Activated CD4-positive, CD25-positive, alpha-beta regulatory T cell (primary cell): ENCODE measurements at regions not wholly inside any gene's neighbourhood (a gene's known extent, or its start where the extent isn't known, plus 50 kb on each side); places are given as distances from the start of the nearest gene placed in this dataset.
"Not testable (repeated sequence)": the region's sequence is repeated elsewhere in the genome, so short reads cannot be mapped to it uniquely, and the experiment has no call there.

Experiments used
- DNase-seq, 4 experiments: peaks; one replicate each; lab custom pipeline; 2025; lab: John Stamatoyannopoulos, UW

DNA sequence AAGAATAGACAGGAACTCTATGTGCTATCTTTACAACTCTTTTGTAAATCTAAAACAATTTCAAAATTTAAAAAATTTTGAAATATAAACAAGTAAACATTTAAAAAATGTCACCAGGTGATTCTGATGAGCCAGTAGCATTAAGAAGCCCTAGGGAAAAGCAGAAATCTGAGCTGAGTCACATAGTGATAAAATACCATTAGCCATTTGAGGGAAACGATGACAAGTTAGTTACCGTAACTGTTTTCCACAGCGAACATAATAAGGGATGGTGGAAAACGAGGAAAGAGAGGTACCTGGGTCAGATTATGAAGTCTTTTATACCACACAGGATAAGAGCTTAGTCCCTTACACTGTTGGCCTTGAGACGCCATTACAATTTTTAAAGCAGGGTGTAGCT is 55.5 kb downstream of the PRR15 start:
- no peak for DNase-seq

DNA sequence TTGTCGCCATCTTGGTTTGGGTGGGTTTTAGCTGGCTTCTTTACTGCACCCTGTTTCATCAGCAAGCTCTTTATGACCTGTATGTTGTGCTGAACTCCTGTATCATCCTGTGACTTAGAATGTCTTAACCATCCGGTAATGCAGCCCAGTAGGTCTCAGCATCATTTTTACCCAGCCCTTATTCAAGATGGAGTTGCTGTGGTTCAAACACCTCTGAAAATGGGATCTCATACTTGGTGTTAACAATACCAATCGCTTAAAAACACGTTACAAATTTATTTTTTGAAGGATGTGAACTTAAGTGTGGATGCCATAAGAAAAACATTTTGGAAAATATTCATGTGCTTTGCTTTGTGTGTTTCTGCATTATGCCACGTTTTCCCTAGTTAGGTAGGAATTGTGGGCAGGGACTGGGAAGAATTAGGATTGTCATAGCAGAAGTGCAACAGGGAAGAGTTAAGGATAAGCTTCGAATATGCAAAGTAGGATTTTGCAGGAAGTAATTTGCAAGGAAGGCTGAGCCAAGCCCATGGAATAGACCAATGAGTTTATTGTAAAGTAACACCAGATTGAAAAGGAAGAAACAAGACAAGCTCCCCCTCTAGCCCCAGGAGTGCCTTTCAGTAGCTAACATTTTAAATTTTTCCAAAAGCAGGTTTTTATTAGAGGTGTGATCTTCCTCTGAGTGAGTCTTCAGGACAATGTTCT is 56.4 kb downstream of the PRR15 start:
- no peak for DNase-seq

GRCh38 chr7:29620556-29620930 is 56.9 kb downstream of the PRR15 start:
- DNase-seq: no peak

DNA sequence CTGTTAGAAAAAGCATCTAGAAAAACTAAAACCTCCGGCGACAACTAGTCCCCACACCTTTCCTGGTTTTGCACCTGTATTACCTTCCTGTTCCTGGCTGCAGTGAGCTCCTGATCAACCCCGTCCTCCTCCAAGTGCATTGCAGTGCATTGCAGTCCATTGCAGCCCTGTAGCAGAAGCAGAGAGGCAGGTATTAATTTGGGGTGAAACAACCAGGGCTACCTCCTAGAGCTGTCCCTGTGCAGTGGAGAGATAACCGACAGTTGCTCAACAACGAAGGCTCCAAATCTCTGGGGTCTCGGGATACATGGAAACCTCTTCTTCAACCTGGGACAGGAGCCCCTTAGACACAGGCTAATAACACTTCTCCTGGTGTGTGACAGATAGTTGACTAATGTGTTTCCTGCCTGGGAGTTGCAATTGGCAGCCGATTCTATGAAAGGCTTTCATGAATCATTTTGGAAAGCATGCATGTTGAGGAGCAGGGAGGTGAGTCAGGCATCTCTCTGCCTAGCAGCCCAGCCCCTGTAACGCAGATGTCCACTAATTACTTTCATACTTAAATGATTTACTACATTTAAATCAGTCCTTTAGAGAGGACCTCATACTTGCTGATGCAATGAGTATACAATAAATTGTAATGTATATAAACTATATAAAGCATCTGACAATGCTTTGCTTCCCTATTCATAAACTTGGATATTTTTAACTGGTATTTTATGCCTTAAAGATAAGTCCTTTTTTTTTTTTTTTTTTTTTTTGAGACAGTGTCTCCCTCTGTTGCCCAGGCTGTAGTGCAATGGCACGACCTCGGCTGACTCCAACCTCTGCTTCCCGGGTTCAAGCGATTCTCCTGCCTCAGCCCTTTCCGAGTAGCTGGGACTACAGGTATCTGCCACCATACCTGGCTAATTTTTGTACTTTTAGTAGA is 59.0 kb downstream of the PRR15 start:
- no peak for DNase-seq

DNA sequence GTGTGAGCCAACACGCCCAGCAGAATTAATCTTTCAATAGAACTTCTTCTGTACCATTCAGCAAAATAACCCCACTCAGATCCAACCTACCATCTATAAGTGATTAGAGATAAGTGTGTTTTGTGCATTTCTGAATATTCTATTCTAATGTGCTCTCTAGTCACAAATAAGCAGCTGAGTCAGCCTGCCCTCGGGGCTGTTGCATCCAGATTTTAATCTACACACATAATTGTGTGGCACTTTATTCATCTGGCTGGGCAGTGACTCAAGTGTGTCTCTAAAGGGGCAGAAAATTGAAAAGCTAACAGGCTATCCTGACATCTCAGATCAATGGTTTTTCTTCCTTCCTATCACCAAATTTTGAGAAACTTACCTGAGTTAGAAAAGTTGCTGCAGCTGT is 60.3 kb downstream of the PRR15 start:
- no peak for DNase-seq

GRCh38 chr7:29626730-29627129 is 63.1 kb downstream of the PRR15 start:
- no peak for DNase-seq

GRCh38 chr7:29627631-29628030 is 64.0 kb downstream of the PRR15 start:
- no peak for DNase-seq

- DNase-seq: no peak
These were observed 65.9 kb downstream of the PRR15 start for GRCh38 chr7:29629507-29629906.

GRCh38 chr7:29635067-29636008 is 71.7 kb downstream of the PRR15 start:
- DNase-seq: not testable (repeated sequence)

DNA sequence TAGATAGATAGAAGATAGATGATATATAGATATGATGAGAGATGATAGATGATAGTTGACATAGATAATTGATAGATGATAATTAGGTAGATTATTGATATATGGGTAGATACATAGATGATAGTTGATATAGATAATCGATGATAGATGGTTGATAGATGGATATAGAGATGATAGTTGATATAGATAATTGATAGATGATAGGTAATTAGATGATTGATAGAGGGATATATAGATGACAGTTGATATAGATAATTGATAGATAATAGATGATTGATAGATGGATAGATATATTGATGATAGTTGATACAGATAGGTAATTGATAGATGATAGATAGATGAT is 72.3 kb downstream of the PRR15 start:
- DNase-seq: no peak

GRCh38 chr7:29637374-29637773 is 73.7 kb downstream of the PRR15 start:
- no peak for DNase-seq

GRCh38 chr7:29638841-29639240 is 75.2 kb downstream of the PRR15 start:
- not testable (repeated sequence) for DNase-seq

- DNase-seq: no peak
These were observed 75.8 kb downstream of the PRR15 start for GRCh38 chr7:29639386-29639785.

- DNase-seq: no peak
These were observed 76.4 kb downstream of the PRR15 start for GRCh38 chr7:29639886-29640595.

GRCh38 chr7:29641651-29642050 is 78.0 kb downstream of the PRR15 start:
- DNase-seq: no peak

DNA sequence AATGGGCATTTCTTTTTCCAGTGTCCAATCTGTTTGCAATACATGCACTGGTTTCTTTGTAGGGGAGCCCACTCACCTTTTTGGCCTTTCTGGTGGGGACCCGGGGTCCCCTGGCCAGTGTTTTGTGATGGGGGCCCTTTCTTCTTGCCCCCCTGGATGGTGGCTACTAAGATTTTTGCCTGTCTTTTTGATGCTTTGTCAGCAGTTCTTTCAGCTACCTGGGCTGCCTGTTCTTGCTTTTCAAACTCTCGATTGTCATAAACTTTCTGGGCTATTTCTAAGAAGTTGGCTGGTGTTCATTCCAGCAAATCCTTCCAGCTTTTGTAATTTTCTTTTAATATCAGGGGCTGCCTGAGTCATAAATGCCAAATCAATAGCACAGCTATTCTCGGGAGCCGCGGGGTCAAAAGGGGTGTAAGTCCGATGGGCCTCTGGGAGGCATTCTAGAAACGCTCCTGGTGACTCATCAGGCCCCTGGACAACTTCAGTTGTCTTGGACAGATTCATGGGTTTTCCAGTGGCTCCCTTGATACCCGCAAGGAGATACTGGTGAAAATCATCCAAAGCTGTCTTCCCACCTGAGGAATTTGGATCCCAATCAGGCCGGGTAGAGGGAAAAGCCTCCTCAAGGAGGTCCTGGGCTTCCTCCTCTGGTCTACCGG is 79.0 kb downstream of the PRR15 start:
- no peak for DNase-seq

DNA sequence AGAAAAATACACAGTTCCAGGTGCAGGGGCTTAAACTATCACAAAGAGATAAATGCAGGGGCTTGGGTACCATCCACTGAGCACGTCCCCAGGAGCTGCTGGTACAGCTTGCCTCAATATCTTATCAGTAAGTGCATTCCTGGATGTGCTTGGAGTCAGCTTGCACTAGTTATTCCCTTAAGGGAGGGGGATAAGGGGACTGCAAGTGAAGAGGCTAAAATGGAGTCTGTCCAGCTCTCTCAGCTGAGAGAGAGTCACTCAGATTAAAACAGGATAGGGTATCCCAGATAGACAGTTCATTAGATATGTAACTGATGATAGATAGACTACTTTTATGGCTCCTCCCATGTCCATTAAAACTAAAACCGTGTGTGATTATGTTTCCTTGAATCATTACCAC is 82.5 kb downstream of the PRR15 start:
- DNase-seq: not testable (repeated sequence)

DNA sequence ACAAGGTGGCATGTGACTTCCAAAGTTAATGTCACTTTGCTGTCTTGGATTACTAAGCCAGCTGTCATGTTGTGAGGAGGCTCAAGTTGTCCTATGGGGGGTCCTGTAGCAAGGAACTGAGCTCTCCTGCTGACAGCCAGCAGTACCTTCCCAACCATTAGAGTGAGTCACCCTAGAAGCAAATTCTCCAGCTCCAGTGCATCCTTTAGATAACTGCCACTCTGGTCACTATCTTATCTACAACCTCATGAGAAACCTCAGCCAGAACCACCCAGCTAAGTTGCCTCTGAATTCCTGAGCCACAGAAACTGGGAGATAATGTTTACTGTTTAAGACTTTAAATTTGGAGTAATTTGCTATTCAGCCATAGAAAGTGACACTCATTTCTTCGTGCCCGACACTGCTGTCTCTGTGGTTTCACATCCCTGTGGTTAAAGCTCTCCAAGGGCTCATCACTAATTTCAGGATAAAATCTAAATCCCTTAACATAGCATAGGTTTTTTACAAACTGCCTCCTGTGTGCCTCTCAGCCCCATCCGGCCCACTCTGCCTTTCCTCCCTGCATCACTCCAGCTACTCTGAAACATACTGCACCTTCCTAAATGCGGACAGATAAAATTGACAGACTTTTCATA is 83.5 kb downstream of the PRR15 start:
- no peak for DNase-seq

DNA sequence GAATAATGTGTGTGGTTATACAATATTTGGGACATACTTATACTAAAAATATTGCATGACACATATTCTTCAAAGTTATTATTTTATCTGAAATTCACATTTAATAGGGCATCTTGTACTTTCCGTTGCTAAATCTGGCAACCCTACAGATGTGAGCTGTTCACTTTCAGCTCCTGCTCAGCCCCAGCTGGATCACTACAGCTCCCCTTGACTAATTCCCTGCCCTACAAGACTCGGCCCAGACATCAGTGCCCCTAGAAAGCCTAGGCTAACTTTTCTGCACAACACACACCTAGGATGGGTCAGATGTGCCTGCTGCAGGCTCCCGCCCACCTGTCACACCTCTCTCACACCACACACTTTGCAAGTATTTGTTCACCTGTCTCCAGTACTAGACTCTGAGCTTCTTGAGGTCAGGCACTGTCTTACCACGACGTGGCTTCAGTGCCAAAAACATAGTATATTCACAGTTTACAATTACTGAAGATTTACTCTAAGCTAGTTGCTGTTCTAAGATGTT is 84.1 kb downstream of the PRR15 start:
- DNase-seq: not testable (repeated sequence)

- DNase-seq: no peak
These were observed 85.5 kb downstream of the PRR15 start for GRCh38 chr7:29649028-29649716.
